Kidney epithelial cell (primary cell): ENCODE measurements at regions not wholly inside any gene's neighbourhood (a gene's known extent, or its start where the extent isn't known, plus 50 kb on each side); places are given as distances from the start of the nearest gene placed in this dataset.

Experiments used
- DNase-seq: peaks from one replicate; pipeline ENCODE4 v3.0.0-alpha.2; 2010; ENCODE audit warnings: low read depth
- H3K27me3 ChIP-seq: 2 replicates; pipeline ENCODE4 v1.6.0; 2011; ENCODE audit warnings: low read length; ENCODE audit not compliant: control insufficient read depth, insufficient read depth
- H3K36me3 ChIP-seq: 2 replicates; pipeline ENCODE4 v1.5.1; 2011; ENCODE audit warnings: low read length; ENCODE audit not compliant: control insufficient read depth, insufficient read depth
- H3K4me3 ChIP-seq: 2 replicates; pipeline ENCODE4 v1.5.1; 2011; ENCODE audit warnings: low read depth, mild to moderate bottlenecking, control low read depth, low read length
- CTCF ChIP-seq: IDR thresholded peaks from 2 replicates; pipeline ENCODE4 v1.5.1; 2011; ENCODE audit warnings: mild to moderate bottlenecking, moderate library complexity, low read length, control low read depth, inconsistent platforms; ENCODE audit not compliant: insufficient read depth, poor library complexity, severe bottlenecking

GRCh38 chr14:42927313-42927712 is 1320.6 kb downstream of the LRFN5 start:
- Histone ChIP-seq H3K27me3 (no peaks in the 10 kb centered on the region), H3K36me3 (no peaks in the 10 kb centered on the region), H3K4me3 (no peak overlapping the region)
- TF ChIP-seq CTCF = no peak
- no peak for DNase-seq

- TF ChIP-seq CTCF = no peak
- DNase-seq = no peak
- Histone ChIP-seq H3K27me3 (no peaks in the 10 kb centered on the region), H3K36me3 (no peaks in the 10 kb centered on the region), H3K4me3 (no peak overlapping the region)
These were observed 1315.2 kb downstream of the LRFN5 start for GRCh38 chr14:42921901-42922300.

GRCh38 chr14:42918615-42919014 is 1311.9 kb downstream of the LRFN5 start:
- no peak overlapping the region for H3K4me3 ChIP-seq
- TF ChIP-seq CTCF = no peak
- no peaks in the 10 kb centered on the region for H3K36me3 ChIP-seq
- no peak for DNase-seq
- no peaks in the 10 kb centered on the region for H3K27me3 ChIP-seq

GRCh38 chr14:42911642-42912041 is 1305.0 kb downstream of the LRFN5 start:
- Histone ChIP-seq H3K27me3 (no peaks in the 10 kb centered on the region), H3K36me3 (no peaks in the 10 kb centered on the region), H3K4me3 (no peak overlapping the region)
- peak; percentile 17 for TF ChIP-seq CTCF
- DNase-seq = no peak

- TF ChIP-seq CTCF = no peak
- no peak for DNase-seq
- H3K4me3 ChIP-seq = no peak overlapping the region
- no peaks in the 10 kb centered on the region for H3K36me3 ChIP-seq
- no peaks in the 10 kb centered on the region for H3K27me3 ChIP-seq
These were observed 1303.0 kb downstream of the LRFN5 start for GRCh38 chr14:42909659-42910058.

GRCh38 chr14:42893183-42893582 is 1286.5 kb downstream of the LRFN5 start:
- H3K36me3 ChIP-seq = no peaks in the 10 kb centered on the region
- DNase-seq = no peak
- H3K4me3 ChIP-seq = no peak overlapping the region
- H3K27me3 ChIP-seq = no peaks in the 10 kb centered on the region
- no peak for TF ChIP-seq CTCF
